PC-9 (cell line): ENCODE measurements at regions not wholly inside any gene's neighbourhood (a gene's known extent, or its start where the extent isn't known, plus 50 kb on each side); places are given as distances from the start of the nearest gene placed in this dataset.
"Not testable (repeated sequence)": the region's sequence is repeated elsewhere in the genome, so short reads cannot be mapped to it uniquely, and the experiment has no call there.

Experiments used
- BruUV-seq: library from RNA; stranded (reverse); fragments of 400-500 nt; replicated peaks from 2 replicates; lab custom pipeline; 2021; lab: Mats Ljungman, UMichigan
- CTCF ChIA-PET: fragments of 300-600 bp; sonication (Branson Sonifier 250); formaldehyde crosslinking; loops from one replicate; lab custom pipeline; 2022; ENCODE audit warnings: antibody characterized with exemption; lab: Charles Lee
- POLR2A ChIA-PET: fragments of 300-600 bp; sonication (Branson Sonifier 250); formaldehyde crosslinking; loops from one replicate; lab custom pipeline; 2022; ENCODE audit warnings: antibody characterized with exemption; ENCODE audit not compliant: unreplicated experiment; lab: Charles Lee
- DNase-seq, 2 experiments: peaks; one replicate each; pipeline versions ENCODE4 v3.0.0 to v3.0.0-alpha.2; 2015 to 2022; ENCODE audit warnings: mixed read lengths in 1 of 2
- H2AFZ ChIP-seq: fragments of 200-600 bp; sonication (generic); 2 replicates; pipeline ENCODE4 v1.8.1; 2017; ENCODE audit warnings: antibody characterized with exemption
- H3F3A ChIP-seq: fragments of 200-600 bp; sonication (generic); 2 replicates; pipeline ENCODE4 v1.8.1; 2017; ENCODE audit warnings: antibody characterized with exemption, mild to moderate bottlenecking, low read depth; ENCODE audit not compliant: insufficient read depth
- H3K27ac ChIP-seq: fragments of 200-600 bp; sonication (generic); 2 replicates; pipeline ENCODE4 v1.6.1; 2016; ENCODE audit warnings: mixed run types
- H3K27me3 ChIP-seq: fragments of 200-600 bp; sonication (generic); 2 replicates; pipeline ENCODE4 v1.6.1; 2016; ENCODE audit warnings: low read depth, mixed run types; ENCODE audit not compliant: insufficient read depth
- H3K36me3 ChIP-seq: fragments of 200-600 bp; sonication (generic); 2 replicates; pipeline ENCODE4 v1.6.1; 2016; ENCODE audit warnings: low read depth, mixed run types
- H3K4me1 ChIP-seq: fragments of 200-600 bp; sonication (generic); replicated peaks from 2 replicates; pipeline ENCODE4 v1.6.1; 2016; ENCODE audit warnings: mixed run types; ENCODE audit not compliant: insufficient read depth
- H3K4me2 ChIP-seq: fragments of 200-600 bp; sonication (generic); 2 replicates; pipeline ENCODE4 v1.6.1; 2017; ENCODE audit warnings: mixed run types
- H3K4me3 ChIP-seq: fragments of 200-600 bp; sonication (generic); 2 replicates; pipeline ENCODE4 v1.6.1; 2016; ENCODE audit warnings: mixed run types
- H3K79me2 ChIP-seq: fragments of 200-600 bp; sonication (generic); 2 replicates; pipeline ENCODE4 v1.6.1; 2017; ENCODE audit warnings: low read depth, mixed run types
- H3K9me2 ChIP-seq: fragments of 200-600 bp; sonication (generic); 2 replicates; pipeline ENCODE4 v1.8.1; 2017; ENCODE audit warnings: mild to moderate bottlenecking; ENCODE audit not compliant: insufficient read depth
- H3K9me3 ChIP-seq: fragments of 200-600 bp; sonication (generic); 2 replicates; pipeline ENCODE4 v1.8.1; 2016; ENCODE audit warnings: low read depth; ENCODE audit not compliant: insufficient read depth
- H4K20me1 ChIP-seq: fragments of 200-600 bp; sonication (generic); 2 replicates; pipeline ENCODE4 v1.8.1; 2017; ENCODE audit not compliant: insufficient read depth
- EZH2 ChIP-seq: fragments of 200-600 bp; sonication (generic); IDR thresholded peaks from 2 replicates; pipeline ENCODE4 v1.8.0; 2017; ENCODE audit warnings: antibody characterized with exemption, low read depth
- intact Hi-C: fragments of 100-400 bp; cut with micrococcal nuclease; formaldehyde crosslinking; loops from one replicate; pipeline ENCODE4 v1.10.0; 2022; ENCODE audit not compliant: unreplicated experiment
- TF ChIP-seq, protein P1 (sequence below): fragments of 200-600 bp; sonication (generic); conservative IDR thresholded peaks from 2 replicates; pipeline ENCODE4 v1.6.1; 2017; ENCODE audit warnings: mixed run types, antibody characterized with exemption, mild to moderate bottlenecking, moderate library complexity

DNA sequence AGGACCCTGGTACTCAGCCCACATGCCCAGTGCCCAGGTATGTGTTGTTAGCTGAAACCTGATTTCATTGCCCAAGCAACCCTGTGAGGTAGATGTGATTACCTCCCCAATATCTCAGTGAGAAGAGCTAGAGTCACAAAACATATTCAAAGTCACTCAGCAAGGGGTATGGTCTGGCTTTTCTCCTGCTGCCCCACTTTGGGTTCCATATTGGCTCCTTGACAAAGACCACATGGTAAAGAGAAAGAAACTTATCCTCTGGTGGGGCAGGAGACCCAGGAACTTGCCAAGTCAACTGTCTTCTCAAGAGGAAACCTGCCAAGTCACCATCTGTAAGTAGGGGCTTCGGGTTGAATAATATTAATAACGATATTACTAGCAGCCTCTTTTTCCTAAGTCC, 148.3 kb upstream of the LMCD1 start:
- POLR2A ChIA-PET: no interaction called here
- TF ChIP-seq, protein P1, sequence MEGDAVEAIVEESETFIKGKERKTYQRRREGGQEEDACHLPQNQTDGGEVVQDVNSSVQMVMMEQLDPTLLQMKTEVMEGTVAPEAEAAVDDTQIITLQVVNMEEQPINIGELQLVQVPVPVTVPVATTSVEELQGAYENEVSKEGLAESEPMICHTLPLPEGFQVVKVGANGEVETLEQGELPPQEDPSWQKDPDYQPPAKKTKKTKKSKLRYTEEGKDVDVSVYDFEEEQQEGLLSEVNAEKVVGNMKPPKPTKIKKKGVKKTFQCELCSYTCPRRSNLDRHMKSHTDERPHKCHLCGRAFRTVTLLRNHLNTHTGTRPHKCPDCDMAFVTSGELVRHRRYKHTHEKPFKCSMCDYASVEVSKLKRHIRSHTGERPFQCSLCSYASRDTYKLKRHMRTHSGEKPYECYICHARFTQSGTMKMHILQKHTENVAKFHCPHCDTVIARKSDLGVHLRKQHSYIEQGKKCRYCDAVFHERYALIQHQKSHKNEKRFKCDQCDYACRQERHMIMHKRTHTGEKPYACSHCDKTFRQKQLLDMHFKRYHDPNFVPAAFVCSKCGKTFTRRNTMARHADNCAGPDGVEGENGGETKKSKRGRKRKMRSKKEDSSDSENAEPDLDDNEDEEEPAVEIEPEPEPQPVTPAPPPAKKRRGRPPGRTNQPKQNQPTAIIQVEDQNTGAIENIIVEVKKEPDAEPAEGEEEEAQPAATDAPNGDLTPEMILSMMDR: no peak

DNA sequence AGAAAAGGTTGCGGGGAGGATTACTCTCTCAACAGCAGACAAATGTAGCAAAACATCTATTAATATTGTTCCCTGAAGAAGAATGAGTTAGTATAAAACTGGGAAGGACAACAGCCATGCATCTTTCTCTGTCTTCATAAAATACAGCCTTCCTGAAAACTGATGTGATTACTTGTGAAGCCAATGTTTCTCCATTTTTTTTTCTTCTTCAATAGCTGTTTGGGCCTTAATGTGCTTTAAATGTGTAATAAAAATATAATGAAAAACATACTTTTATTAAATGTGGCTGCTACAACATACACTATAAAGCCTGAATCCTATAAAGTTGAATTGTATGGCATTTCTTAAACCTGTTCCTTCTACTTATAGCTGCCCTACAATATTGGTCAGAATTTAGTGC, 146.3 kb upstream of the LMCD1 start:
- POLR2A ChIA-PET: no interaction called here
- H3K27me3 ChIP-seq: no peaks in the 10 kb centered on the region

More for the DNA sequence above, 148.3 kb upstream of the LMCD1 start:
- H4K20me1 ChIP-seq: no peaks in the 10 kb centered on the region
- H3K27ac ChIP-seq: no peak overlapping the region
- no TSS peak for BruUV-seq
- H3K4me2 ChIP-seq: no peak overlapping the region
- H3K9me3 ChIP-seq: no peaks in the 10 kb centered on the region
- H2AFZ ChIP-seq: no peak overlapping the region
- no peak overlapping the region for H3K4me3 ChIP-seq
- no peaks in the 10 kb centered on the region for H3K27me3 ChIP-seq
- H3K9me2 ChIP-seq: no peaks in the 10 kb centered on the region
- H3K79me2 ChIP-seq: no peaks in the 10 kb centered on the region
- no peaks in the 10 kb centered on the region for H3F3A ChIP-seq
- CTCF ChIA-PET: no interaction called here
- intact Hi-C loops: no loop called here
- no peak for DNase-seq
- H3K36me3 ChIP-seq: no peaks in the 10 kb centered on the region
- H3K4me1 ChIP-seq: no peaks in the 10 kb centered on the region

DNA sequence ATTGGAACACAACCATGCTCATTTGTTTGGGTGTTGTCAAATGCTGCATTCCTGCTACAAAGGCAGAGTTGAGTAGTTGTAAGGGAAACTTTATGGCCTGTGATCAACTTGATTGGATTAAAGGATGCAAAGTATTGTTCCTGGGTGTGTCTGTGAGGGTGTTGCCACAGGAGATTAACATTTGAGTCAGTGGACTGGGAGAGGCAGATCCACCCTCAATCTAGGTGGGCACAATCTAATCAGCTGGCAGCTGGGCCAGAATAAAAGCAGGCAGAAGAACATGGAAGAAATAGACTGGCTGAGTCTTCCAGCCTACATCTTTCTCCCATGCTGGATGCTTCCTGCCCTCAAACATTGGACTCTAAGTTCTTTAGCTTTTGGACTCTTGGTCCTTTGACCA, 145.6 kb upstream of the LMCD1 start:
- H4K20me1 ChIP-seq, H3K9me3 ChIP-seq, H3K4me3 ChIP-seq, H3K27ac ChIP-seq, H3K9me2 ChIP-seq, BruUV-seq, H3K27me3 ChIP-seq, POLR2A ChIA-PET, H2AFZ ChIP-seq, H3K4me1 ChIP-seq, H3K79me2 ChIP-seq, H3K36me3 ChIP-seq, H3K4me2 ChIP-seq, H3F3A ChIP-seq, DNase-seq, CTCF ChIA-PET, intact Hi-C loops: not testable (repeated sequence)

More for the DNA sequence above, 146.3 kb upstream of the LMCD1 start:
- no TSS peak for BruUV-seq
- H3K4me2 ChIP-seq: no peak overlapping the region
- intact Hi-C loops: no loop called here
- no peaks in the 10 kb centered on the region for H4K20me1 ChIP-seq
- H3K4me3 ChIP-seq: no peak overlapping the region
- H3K79me2 ChIP-seq: no peaks in the 10 kb centered on the region
- CTCF ChIA-PET: no interaction called here
- H3K27ac ChIP-seq: no peak overlapping the region
- no peaks in the 10 kb centered on the region; the same call in 1 of the 2 replicates for H3K9me2 ChIP-seq
- H3K9me3 ChIP-seq: no peaks in the 10 kb centered on the region
- DNase-seq: no peak
- H2AFZ ChIP-seq: no peak overlapping the region
- H3K4me1 ChIP-seq: no peaks in the 10 kb centered on the region
- no peaks in the 10 kb centered on the region for H3K36me3 ChIP-seq
- TF ChIP-seq EZH2: no peak
- TF ChIP-seq, protein P1: no peak
- no peaks in the 10 kb centered on the region for H3F3A ChIP-seq

DNA sequence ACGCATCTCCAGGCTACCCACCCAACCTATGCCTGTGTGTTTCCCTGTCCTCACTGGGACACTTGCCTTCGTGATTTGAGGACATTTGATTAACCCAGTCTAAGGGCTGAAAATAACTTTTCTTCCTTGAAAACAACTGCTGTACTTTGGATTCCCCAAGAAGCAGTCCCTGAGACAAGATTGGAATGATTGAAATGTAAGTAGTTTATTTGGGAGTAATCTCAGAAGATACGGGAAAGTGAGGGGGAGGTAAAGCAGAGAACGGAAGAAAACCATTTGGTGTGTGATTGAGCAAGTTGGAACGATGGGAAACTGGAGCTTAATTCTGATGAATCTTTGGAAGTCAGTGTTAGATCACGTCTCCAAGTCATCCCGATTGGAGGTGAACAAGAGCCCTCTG, 143.8 kb upstream of the LMCD1 start:
- no peaks in the 10 kb centered on the region; the same call in 1 of the 2 replicates for H3K9me2 ChIP-seq
- H3K9me3 ChIP-seq: no peaks in the 10 kb centered on the region
- no peaks in the 10 kb centered on the region for H3F3A ChIP-seq
- H3K36me3 ChIP-seq: no peaks in the 10 kb centered on the region
- H3K4me2 ChIP-seq: no peak overlapping the region
- no peaks in the 10 kb centered on the region for H3K4me1 ChIP-seq
- no peaks in the 10 kb centered on the region for H3K79me2 ChIP-seq
- H4K20me1 ChIP-seq: no peaks in the 10 kb centered on the region
- BruUV-seq: no TSS peak
- intact Hi-C loops: no loop called here
- H2AFZ ChIP-seq: no peak overlapping the region
- no peak for TF ChIP-seq EZH2
- TF ChIP-seq, protein P1: no peak
- H3K4me3 ChIP-seq: no peak overlapping the region
- H3K27ac ChIP-seq: no peak overlapping the region
- CTCF ChIA-PET: no interaction called here
- DNase-seq: no peak
- H3K27me3 ChIP-seq: no peaks in the 10 kb centered on the region
- POLR2A ChIA-PET: no interaction called here
